ENCODE measurements at regions not wholly inside any gene's neighbourhood (a gene's known extent, or its start where the extent isn't known, plus 50 kb on each side); places are given as distances from the start of the nearest gene placed in this dataset.
"Not testable (repeated sequence)": the region's sequence is repeated elsewhere in the genome, so short reads cannot be mapped to it uniquely, and the experiment has no call there.

DNA sequence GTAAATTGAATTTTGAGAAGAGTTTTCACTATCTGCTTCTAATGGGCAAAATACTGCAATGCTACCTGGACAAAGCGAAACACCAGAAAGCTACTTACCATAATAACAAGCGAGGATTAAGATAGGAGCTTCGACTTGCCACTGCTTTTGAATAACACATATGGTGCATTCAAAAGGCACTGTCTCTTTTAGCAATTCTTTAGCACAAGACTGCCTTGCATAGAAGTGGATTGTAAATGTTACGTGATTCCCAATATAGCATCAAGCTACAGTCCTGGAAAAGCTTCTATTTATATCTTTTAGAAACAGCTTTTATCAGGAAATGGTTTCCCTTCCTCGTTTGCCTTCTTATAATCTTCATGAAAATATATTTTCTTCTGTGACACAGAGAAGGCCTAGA, 258.7 kb upstream of the PDE3A start:
- no peak overlapping the region for H3K27ac ChIP-seq
- no peak overlapping the region for H3K4me3 ChIP-seq
- H3K9ac ChIP-seq (ENCODE audit: low read depth in 2 of 2, low read length in 2 of 2): no peak overlapping the region
- H3K27me3 ChIP-seq: no peaks in the 10 kb centered on the region
- no peak for TF ChIP-seq CTCF (IDR thresholded peaks at IDR 0.05)
- intact Hi-C loops (cut with DNase I): no loop called here
- DNase-seq: no peak
- H3K9me3 ChIP-seq: no peaks in the 10 kb centered on the region
- H3K36me3 ChIP-seq: no peaks in the 10 kb centered on the region
- no peaks in the 10 kb centered on the region for H3K4me1 ChIP-seq

DNA sequence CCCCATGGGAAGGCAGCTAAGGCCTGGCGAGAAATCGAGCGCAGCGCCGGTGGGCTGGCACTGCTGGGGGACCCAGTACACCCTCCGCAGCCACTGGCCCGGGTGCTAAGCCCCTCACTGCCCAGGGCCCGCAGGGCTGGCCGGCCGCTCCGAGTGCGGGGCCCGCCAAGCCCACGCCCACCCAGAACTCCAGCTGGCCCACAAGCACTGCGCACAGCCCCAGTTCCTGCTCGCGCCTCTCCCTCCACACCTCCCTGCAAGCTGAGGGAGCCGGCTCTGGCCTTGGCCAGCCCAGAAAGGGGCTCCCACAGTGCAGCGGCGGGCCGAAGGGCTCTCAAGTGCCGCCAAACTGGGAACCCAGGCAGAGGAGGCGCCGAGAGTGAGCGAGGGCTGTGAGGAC, 253.0 kb upstream of the PDE3A start:
- H3K9me3 ChIP-seq; intact Hi-C loops (cut with DNase I); H3K4me3 ChIP-seq; DNase-seq; H3K9ac ChIP-seq (ENCODE audit: low read depth in 2 of 2, low read length in 2 of 2); H3K36me3 ChIP-seq; H3K4me1 ChIP-seq; H3K27me3 ChIP-seq; H3K27ac ChIP-seq: not testable (repeated sequence)

- Histone ChIP-seq H3K27ac (no peak overlapping the region), H3K4me3 (no peak overlapping the region), H3K4me1 (no peaks in the 10 kb centered on the region), H3K36me3 (no peaks in the 10 kb centered on the region), H3K9me3 (no peaks in the 10 kb centered on the region), H3K27me3 (no peaks in the 10 kb centered on the region), H3K9ac (ENCODE audit: low read depth in 2 of 2, low read length in 2 of 2) (no peak overlapping the region)
- TF ChIP-seq CTCF (IDR thresholded peaks at IDR 0.05): no peak
- intact Hi-C loops (cut with DNase I): no loop called here
- no peak for DNase-seq
Measured at GRCh38 chr12:20119596-20120402, 248.5 kb upstream of the PDE3A start.

- DNase-seq: no peak
- H3K9me3 ChIP-seq: no peaks in the 10 kb centered on the region
- TF ChIP-seq CTCF (IDR thresholded peaks at IDR 0.05): no peak
- H3K27ac ChIP-seq: no peak overlapping the region
- no peak overlapping the region for H3K9ac ChIP-seq (ENCODE audit: low read depth in 2 of 2, low read length in 2 of 2)
- no peaks in the 10 kb centered on the region for H3K36me3 ChIP-seq
- H3K4me3 ChIP-seq: no peak overlapping the region
- intact Hi-C loops (cut with DNase I): no loop called here
- H3K4me1 ChIP-seq: no peaks in the 10 kb centered on the region
- no peaks in the 10 kb centered on the region for H3K27me3 ChIP-seq
Measured at GRCh38 chr12:20120403-20120725, 248.0 kb upstream of the PDE3A start.

DNA sequence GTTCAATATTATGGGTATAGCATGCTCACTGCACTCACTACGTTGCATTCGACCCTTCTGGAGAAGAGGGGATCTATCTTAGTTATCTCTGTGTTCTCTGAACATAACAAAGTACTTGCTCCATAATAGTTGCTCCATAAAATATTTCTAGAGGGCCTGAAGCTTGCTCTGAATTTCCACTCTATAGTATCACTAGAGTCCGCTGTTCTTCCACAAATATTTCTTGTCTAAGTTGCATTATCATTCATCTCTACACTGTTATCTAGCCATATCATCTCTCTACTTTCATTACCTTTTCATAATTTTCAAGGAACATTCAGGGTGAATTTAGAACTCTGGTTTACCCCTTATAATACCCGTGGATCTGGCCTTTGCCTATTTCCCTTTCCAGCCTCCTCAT, 246.1 kb upstream of the PDE3A start:
- no peak for DNase-seq
- intact Hi-C loops (cut with DNase I): no loop called here
- H3K4me3 ChIP-seq: no peak overlapping the region
- H3K4me1 ChIP-seq: no peaks in the 10 kb centered on the region
- H3K27me3 ChIP-seq: no peaks in the 10 kb centered on the region
- H3K27ac ChIP-seq: no peak overlapping the region
- H3K36me3 ChIP-seq: no peaks in the 10 kb centered on the region
- no peak for TF ChIP-seq CTCF (IDR thresholded peaks at IDR 0.05)
- H3K9me3 ChIP-seq: no peaks in the 10 kb centered on the region
- no peak overlapping the region for H3K9ac ChIP-seq (ENCODE audit: low read depth in 2 of 2, low read length in 2 of 2)

- no peak overlapping the region for H3K9ac ChIP-seq (ENCODE audit: low read depth in 2 of 2, low read length in 2 of 2)
- H3K4me3 ChIP-seq: no peak overlapping the region
- no peaks in the 10 kb centered on the region for H3K36me3 ChIP-seq
- no peak for TF ChIP-seq CTCF (IDR thresholded peaks at IDR 0.05)
- H3K4me1 ChIP-seq: no peaks in the 10 kb centered on the region
- H3K27ac ChIP-seq: no peak overlapping the region
- intact Hi-C loops (cut with DNase I): no loop called here
- H3K9me3 ChIP-seq: no peaks in the 10 kb centered on the region
- no peaks in the 10 kb centered on the region for H3K27me3 ChIP-seq
- no peak for DNase-seq
Measured at GRCh38 chr12:20123465-20123864, 244.9 kb upstream of the PDE3A start.

All from colonic mucosa (tissue), 4 donors.